HG03469 (cell line): ENCODE measurements at regions not wholly inside any gene's neighbourhood (a gene's known extent, or its start where the extent isn't known, plus 50 kb on each side); places are given as distances from the start of the nearest gene placed in this dataset.
"Not testable (repeated sequence)": the region's sequence is repeated elsewhere in the genome, so short reads cannot be mapped to it uniquely, and the experiment has no call there.

ENCODE experiments used
- ATAC-seq: cut with Tn5 transposase; IDR thresholded peaks from one replicate; pipeline ENCODE4 v1.9.1; 2021; ENCODE audit warnings: mild to moderate bottlenecking, moderate library complexity, moderate number of reproducible peaks; ENCODE audit not compliant: unreplicated experiment

- ATAC-seq = no peak
Measured at GRCh38 chr20:12068121-12068520, 150.4 kb downstream of the BTBD3 start.

GRCh38 chr20:12069181-12069580 lies 151.5 kb downstream of the BTBD3 start:
- ATAC-seq = no peak

GRCh38 chr20:12072221-12072953 lies 154.7 kb downstream of the BTBD3 start:
- no peak for ATAC-seq

GRCh38 chr20:12072954-12073264 lies 155.2 kb downstream of the BTBD3 start:
- no peak for ATAC-seq

GRCh38 chr20:12074111-12074655 lies 156.5 kb downstream of the BTBD3 start:
- no peak for ATAC-seq

GRCh38 chr20:12076200-12076599 lies 158.5 kb downstream of the BTBD3 start:
- ATAC-seq = no peak

GRCh38 chr20:12077875-12078274 lies 160.2 kb downstream of the BTBD3 start:
- ATAC-seq = no peak

GRCh38 chr20:12079490-12079889 lies 161.8 kb downstream of the BTBD3 start:
- no peak for ATAC-seq

- ATAC-seq = no peak
Measured at GRCh38 chr20:12083269-12083668, 165.6 kb downstream of the BTBD3 start.

GRCh38 chr20:12084482-12084881 lies 166.8 kb downstream of the BTBD3 start:
- ATAC-seq = no peak

- ATAC-seq = no peak
Measured at GRCh38 chr20:12086359-12086758, 168.7 kb downstream of the BTBD3 start.

- no peak for ATAC-seq
Measured at GRCh38 chr20:12090920-12091319, 173.2 kb downstream of the BTBD3 start.

- ATAC-seq = no peak
Measured at GRCh38 chr20:12093057-12093796, 175.5 kb downstream of the BTBD3 start.

GRCh38 chr20:12093797-12094190 lies 176.1 kb downstream of the BTBD3 start:
- ATAC-seq = not testable (repeated sequence)

- no peak for ATAC-seq
Measured at GRCh38 chr20:12095180-12095920, 177.7 kb downstream of the BTBD3 start.

GRCh38 chr20:12098421-12098820 lies 180.7 kb downstream of the BTBD3 start:
- ATAC-seq = no peak

GRCh38 chr20:12108846-12109245 lies 191.2 kb downstream of the BTBD3 start:
- ATAC-seq = no peak

GRCh38 chr20:12110274-12110673 lies 192.6 kb downstream of the BTBD3 start:
- ATAC-seq = no peak

GRCh38 chr20:12110711-12111110 lies 193.0 kb downstream of the BTBD3 start:
- no peak for ATAC-seq

GRCh38 chr20:12111431-12112088 lies 193.9 kb downstream of the BTBD3 start:
- no peak for ATAC-seq

- ATAC-seq = no peak
Measured at GRCh38 chr20:12112089-12112474, 194.4 kb downstream of the BTBD3 start.
